ENCODE measurements at regions not wholly inside any gene's neighbourhood (a gene's known extent, or its start where the extent isn't known, plus 50 kb on each side); places are given as distances from the start of the nearest gene placed in this dataset.

DNA sequence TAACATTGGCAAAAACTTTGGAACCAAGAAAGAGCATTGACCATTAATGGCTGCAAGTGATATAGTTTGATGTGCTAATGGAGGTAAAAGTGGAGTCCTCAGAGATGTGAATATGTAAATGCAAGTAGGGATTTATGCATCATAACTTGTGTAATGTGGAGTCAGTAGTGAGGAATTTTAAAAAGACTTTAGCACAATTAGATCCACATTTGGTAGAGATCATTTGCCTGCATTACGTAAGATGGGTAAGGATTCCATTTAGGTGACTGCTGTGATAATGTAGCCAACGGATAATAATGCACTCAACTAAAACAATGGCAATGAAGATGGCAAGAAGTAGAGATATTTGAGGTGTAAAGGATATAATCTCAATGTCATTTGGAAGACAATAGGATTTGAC, 1128.4 kb downstream of the ADGRL3 start:
- TF ChIP-seq, protein P1, sequence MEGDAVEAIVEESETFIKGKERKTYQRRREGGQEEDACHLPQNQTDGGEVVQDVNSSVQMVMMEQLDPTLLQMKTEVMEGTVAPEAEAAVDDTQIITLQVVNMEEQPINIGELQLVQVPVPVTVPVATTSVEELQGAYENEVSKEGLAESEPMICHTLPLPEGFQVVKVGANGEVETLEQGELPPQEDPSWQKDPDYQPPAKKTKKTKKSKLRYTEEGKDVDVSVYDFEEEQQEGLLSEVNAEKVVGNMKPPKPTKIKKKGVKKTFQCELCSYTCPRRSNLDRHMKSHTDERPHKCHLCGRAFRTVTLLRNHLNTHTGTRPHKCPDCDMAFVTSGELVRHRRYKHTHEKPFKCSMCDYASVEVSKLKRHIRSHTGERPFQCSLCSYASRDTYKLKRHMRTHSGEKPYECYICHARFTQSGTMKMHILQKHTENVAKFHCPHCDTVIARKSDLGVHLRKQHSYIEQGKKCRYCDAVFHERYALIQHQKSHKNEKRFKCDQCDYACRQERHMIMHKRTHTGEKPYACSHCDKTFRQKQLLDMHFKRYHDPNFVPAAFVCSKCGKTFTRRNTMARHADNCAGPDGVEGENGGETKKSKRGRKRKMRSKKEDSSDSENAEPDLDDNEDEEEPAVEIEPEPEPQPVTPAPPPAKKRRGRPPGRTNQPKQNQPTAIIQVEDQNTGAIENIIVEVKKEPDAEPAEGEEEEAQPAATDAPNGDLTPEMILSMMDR (IDR thresholded peaks at IDR 0.05), result no peak
- no peak for TF ChIP-seq POLR2AphosphoS5 (IDR thresholded peaks at IDR 0.05)
- TF ChIP-seq POLR2A (IDR thresholded peaks at IDR 0.05), result no peak
- no peak for TF ChIP-seq EP300 (IDR thresholded peaks at IDR 0.05; ENCODE audit: low read depth)
